ENCODE measurements at regions not wholly inside any gene's neighbourhood (a gene's known extent, or its start where the extent isn't known, plus 50 kb on each side); places are given as distances from the start of the nearest gene placed in this dataset.
A peak's percentile ranks its signal among the peaks of the same experiment; 100 is the strongest.

DNA sequence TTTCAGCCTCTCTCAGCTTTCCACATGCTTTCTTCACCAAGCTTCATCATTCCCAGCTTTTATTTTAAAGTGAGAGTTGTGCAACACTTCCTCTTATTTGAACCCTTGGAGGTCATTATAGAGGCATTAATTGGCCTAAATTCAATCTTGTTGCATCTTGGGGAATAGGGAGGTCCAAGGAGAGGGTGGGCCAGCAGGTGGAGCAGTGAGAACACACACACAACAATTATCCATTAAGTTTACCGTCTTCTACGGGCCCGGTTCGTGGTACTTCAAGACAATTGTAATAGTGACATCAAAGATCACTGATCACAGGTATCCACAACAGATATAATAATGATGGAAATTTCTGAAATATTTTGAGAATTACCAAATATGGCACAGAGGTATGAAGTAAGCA, 457.2 kb upstream of the SMIM21 start:
- Histone ChIP-seq H4K20me1 (replicated peaks; ENCODE audit: insufficient read depth) (no peaks in the 10 kb centered on the region), H3K27me3 (ENCODE audit: insufficient read depth) (no peaks in the 10 kb centered on the region), H3K4me1 (ENCODE audit: insufficient read depth) (no peaks in the 10 kb centered on the region), H3K79me2 (replicated peaks; ENCODE audit: insufficient read depth) (no peaks in the 10 kb centered on the region), H3K27ac (ENCODE audit: low read depth) (no peak overlapping the region), H3K4me2 (no peak overlapping the region), H3K9me2 (ENCODE audit: insufficient read depth) (no peaks in the 10 kb centered on the region), H3K4me3 (no peak overlapping the region), H2AFZ (no peak overlapping the region), H3F3A (replicated peaks; ENCODE audit: low read depth) (no peaks in the 10 kb centered on the region), H3K36me3 (ENCODE audit: insufficient read depth) (no peaks in the 10 kb centered on the region)
- peaks cover 7% of the 10 kb centered on the region; the same call in 2 of the 3 replicates for H3K9me3 Mint-ChIP-seq
- DNase-seq (ENCODE audit: low spot score), result peak; percentile 45
- H3K36me3 Mint-ChIP-seq (ENCODE audit: low read depth), result no peaks in the 10 kb centered on the region
- no peaks in the 10 kb centered on the region for H3K4me1 Mint-ChIP-seq
- no peak overlapping the region for H3K4me3 Mint-ChIP-seq
- TF ChIP-seq CREB1 (CRISPR knock-in tag; IDR thresholded peaks at IDR 0.05; ENCODE audit: low read depth), result no peak
- TF ChIP-seq ZNF114 (CRISPR knock-in tag; IDR thresholded peaks at IDR 0.05), result no peak
- TF ChIP-seq ZNF331 (CRISPR knock-in tag; IDR thresholded peaks at IDR 0.05; ENCODE audit: low read depth), result no peak
- TF ChIP-seq JUNB (IDR thresholded peaks at IDR 0.05; ENCODE audit: unreplicated experiment), result no peak
- TF ChIP-seq, protein P1, sequence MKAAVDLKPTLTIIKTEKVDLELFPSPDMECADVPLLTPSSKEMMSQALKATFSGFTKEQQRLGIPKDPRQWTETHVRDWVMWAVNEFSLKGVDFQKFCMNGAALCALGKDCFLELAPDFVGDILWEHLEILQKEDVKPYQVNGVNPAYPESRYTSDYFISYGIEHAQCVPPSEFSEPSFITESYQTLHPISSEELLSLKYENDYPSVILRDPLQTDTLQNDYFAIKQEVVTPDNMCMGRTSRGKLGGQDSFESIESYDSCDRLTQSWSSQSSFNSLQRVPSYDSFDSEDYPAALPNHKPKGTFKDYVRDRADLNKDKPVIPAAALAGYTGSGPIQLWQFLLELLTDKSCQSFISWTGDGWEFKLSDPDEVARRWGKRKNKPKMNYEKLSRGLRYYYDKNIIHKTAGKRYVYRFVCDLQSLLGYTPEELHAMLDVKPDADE (IDR thresholded peaks at IDR 0.05), result no peak
- TF ChIP-seq, protein P2, sequence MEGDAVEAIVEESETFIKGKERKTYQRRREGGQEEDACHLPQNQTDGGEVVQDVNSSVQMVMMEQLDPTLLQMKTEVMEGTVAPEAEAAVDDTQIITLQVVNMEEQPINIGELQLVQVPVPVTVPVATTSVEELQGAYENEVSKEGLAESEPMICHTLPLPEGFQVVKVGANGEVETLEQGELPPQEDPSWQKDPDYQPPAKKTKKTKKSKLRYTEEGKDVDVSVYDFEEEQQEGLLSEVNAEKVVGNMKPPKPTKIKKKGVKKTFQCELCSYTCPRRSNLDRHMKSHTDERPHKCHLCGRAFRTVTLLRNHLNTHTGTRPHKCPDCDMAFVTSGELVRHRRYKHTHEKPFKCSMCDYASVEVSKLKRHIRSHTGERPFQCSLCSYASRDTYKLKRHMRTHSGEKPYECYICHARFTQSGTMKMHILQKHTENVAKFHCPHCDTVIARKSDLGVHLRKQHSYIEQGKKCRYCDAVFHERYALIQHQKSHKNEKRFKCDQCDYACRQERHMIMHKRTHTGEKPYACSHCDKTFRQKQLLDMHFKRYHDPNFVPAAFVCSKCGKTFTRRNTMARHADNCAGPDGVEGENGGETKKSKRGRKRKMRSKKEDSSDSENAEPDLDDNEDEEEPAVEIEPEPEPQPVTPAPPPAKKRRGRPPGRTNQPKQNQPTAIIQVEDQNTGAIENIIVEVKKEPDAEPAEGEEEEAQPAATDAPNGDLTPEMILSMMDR (conservative IDR thresholded peaks at IDR 0.05; ENCODE audit: low read depth in 2 of 2), result peak; percentile 60 to 77
- TF ChIP-seq, protein P3, sequence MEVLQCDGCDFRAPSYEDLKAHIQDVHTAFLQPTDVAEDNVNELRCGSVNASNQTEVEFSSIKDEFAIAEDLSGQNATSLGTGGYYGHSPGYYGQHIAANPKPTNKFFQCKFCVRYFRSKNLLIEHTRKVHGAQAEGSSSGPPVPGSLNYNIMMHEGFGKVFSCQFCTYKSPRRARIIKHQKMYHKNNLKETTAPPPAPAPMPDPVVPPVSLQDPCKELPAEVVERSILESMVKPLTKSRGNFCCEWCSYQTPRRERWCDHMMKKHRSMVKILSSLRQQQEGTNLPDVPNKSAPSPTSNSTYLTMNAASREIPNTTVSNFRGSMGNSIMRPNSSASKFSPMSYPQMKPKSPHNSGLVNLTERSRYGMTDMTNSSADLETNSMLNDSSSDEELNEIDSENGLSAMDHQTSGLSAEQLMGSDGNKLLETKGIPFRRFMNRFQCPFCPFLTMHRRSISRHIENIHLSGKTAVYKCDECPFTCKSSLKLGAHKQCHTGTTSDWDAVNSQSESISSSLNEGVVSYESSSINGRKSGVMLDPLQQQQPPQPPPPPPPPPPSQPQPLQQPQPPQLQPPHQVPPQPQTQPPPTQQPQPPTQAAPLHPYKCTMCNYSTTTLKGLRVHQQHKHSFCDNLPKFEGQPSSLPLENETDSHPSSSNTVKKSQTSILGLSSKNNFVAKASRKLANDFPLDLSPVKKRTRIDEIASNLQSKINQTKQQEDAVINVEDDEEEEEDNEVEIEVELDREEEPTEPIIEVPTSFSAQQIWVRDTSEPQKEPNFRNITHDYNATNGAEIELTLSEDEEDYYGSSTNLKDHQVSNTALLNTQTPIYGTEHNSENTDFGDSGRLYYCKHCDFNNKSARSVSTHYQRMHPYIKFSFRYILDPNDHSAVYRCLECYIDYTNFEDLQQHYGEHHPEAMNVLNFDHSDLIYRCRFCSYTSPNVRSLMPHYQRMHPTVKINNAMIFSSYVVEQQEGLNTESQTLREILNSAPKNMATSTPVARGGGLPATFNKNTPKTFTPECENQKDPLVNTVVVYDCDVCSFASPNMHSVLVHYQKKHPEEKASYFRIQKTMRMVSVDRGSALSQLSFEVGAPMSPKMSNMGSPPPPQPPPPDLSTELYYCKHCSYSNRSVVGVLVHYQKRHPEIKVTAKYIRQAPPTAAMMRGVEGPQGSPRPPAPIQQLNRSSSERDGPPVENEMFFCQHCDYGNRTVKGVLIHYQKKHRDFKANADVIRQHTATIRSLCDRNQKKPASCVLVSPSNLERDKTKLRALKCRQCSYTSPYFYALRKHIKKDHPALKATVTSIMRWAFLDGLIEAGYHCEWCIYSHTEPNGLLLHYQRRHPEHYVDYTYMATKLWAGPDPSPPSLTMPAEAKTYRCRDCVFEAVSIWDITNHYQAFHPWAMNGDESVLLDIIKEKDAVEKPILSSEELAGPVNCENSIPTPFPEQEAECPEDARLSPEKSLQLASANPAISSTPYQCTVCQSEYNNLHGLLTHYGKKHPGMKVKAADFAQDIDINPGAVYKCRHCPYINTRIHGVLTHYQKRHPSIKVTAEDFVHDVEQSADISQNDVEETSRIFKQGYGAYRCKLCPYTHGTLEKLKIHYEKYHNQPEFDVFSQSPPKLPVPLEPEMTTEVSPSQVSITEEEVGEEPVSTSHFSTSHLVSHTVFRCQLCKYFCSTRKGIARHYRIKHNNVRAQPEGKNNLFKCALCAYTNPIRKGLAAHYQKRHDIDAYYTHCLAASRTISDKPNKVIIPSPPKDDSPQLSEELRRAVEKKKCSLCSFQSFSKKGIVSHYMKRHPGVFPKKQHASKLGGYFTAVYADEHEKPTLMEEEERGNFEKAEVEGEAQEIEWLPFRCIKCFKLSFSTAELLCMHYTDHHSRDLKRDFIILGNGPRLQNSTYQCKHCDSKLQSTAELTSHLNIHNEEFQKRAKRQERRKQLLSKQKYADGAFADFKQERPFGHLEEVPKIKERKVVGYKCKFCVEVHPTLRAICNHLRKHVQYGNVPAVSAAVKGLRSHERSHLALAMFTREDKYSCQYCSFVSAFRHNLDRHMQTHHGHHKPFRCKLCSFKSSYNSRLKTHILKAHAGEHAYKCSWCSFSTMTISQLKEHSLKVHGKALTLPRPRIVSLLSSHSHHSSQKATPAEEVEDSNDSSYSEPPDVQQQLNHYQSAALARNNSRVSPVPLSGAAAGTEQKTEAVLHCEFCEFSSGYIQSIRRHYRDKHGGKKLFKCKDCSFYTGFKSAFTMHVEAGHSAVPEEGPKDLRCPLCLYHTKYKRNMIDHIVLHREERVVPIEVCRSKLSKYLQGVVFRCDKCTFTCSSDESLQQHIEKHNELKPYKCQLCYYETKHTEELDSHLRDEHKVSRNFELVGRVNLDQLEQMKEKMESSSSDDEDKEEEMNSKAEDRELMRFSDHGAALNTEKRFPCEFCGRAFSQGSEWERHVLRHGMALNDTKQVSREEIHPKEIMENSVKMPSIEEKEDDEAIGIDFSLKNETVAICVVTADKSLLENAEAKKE (CRISPR knock-in tag; IDR thresholded peaks at IDR 0.05), result no peak
- TF ChIP-seq STAT1 (IDR thresholded peaks at IDR 0.05; ENCODE audit: unreplicated experiment), result no peak
- no peak overlapping the region for H3K27ac Mint-ChIP-seq
- peak; percentile 46 for ATAC-seq
- H3K27me3 Mint-ChIP-seq (ENCODE audit: insufficient read depth, low read depth, poor library complexity), result peaks cover 3% of the 10 kb centered on the region

Measured in GM23338 (cell line).